GM04504 (cell line): ENCODE measurements at regions not wholly inside any gene's neighbourhood (a gene's known extent, or its start where the extent isn't known, plus 50 kb on each side); places are given as distances from the start of the nearest gene placed in this dataset.
"Not testable (repeated sequence)": the region's sequence is repeated elsewhere in the genome, so short reads cannot be mapped to it uniquely, and the experiment has no call there.

ENCODE experiments used
- DNase-seq: peaks from one replicate; pipeline ENCODE4 v3.0.0-alpha.2; 2012; ENCODE audit warnings: low read depth

GRCh38 chr5:121485999-121486398 is 365.7 kb upstream of the FTMT start:
- not testable (repeated sequence) for DNase-seq

DNA sequence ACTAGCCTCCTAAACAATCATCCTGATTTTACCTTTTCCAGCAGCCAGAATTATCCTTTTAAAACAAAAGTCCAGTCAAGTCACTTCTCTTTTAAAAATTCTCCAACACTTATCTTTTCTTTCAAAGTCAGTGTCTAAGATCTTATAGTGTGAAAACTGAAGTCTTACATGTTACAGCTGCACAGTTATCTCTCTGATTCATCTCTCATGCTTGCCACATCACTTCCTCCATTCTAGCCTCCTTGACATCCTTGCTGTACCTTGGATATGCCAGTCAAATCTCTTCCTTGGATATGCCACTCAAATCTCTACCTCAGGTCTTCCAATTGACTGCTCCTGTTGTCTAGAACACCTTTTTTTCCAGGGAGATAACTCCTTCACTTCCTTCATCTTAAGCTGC is 361.7 kb upstream of the FTMT start:
- no peak for DNase-seq

DNA sequence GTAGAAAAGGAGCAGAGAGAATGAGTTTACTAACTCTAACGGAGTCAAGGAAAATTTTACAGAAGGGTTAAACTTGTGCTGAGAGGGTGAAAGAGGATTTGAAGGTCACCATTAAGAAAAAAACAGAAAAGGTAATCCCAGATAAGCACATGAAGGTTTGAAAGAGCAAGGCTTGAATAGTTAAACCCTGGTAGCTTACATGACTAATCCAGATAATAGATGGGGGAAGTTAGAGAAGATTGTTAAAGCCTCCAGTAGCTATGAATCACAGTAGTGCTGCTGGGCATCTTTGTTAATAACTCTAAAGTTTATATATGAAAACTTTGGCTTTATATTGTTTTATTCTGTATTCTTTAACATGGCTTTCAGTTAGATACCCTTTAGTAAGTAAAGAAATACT is 354.5 kb upstream of the FTMT start:
- DNase-seq, result no peak

- DNase-seq, result no peak
Observed at GRCh38 chr5:121500310-121500709, 351.4 kb upstream of the FTMT start.

DNA sequence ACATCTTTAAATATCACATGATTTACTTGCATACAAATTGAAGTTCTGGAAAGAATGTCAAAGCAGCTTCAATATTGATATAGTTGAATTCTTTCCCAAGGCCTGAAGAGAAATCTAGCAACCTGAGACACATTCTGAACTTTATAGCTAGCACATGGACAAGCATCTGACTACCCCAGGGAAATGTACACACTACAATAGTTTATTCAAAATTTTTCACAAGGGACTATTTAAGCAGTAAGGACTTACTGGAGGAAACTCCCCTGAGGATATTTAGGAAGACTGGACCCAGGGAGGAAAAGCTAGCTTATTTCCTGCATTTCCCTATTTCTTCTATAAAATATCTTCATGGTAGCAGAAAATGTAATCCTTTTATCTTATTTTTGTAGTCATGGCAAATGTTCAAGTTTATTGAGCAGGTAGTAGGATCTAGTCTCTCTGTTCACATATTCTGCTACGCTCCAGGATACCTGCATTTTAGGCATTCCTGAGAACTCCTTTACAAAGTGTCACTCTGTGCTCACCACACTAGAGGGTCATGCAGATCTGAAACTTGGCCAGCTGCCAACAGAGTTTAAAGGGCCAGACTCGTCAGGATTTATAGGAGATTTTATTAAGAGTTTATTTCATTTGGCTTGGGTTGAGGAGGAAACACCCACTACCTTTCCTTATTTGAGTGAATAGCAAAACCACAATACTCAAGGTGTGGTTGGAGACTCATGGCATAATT is 348.4 kb upstream of the FTMT start:
- no peak for DNase-seq

DNA sequence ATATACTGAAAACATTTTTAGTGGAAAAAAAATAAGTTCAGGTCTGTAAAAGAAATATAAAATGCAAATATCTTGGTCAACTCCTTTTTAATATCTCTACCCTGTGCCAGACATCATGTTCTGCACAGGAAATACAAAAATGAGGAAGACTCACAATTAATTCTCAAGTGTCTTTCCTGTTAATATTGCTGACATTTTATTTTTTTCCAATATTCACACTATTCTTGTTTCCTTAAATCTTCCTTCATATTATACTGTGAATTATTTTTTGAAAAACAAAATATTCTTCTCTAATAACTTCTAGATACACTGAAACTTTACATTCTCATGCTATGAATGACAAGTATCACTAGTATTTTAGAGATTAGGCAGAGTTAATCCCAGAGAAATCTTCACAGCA is 334.7 kb upstream of the FTMT start:
- DNase-seq, result no peak

GRCh38 chr5:121525706-121526105 is 326.0 kb upstream of the FTMT start:
- no peak for DNase-seq

GRCh38 chr5:121526908-121527307 is 324.8 kb upstream of the FTMT start:
- DNase-seq, result no peak

DNA sequence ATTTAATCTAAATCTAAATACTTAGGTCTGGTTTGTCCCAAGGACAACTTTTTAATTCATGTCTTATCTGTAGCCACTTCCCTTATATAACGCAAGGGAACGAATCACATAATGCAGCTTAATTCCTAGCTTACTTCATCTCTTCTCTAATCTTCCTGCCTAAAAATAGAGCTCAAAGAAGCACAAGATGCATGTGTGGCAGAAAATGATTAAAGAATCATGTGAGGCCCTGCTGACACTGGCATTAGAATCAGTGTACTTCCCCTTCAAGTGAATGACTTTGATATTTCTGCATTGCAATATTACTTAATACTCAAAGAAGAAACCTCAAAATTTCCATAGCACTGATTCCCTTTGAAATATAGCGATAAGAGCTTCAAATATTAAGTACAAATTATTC is 317.9 kb upstream of the FTMT start:
- DNase-seq, result no peak

- no peak for DNase-seq
Observed at GRCh38 chr5:121550989-121551388, 300.7 kb upstream of the FTMT start.

DNA sequence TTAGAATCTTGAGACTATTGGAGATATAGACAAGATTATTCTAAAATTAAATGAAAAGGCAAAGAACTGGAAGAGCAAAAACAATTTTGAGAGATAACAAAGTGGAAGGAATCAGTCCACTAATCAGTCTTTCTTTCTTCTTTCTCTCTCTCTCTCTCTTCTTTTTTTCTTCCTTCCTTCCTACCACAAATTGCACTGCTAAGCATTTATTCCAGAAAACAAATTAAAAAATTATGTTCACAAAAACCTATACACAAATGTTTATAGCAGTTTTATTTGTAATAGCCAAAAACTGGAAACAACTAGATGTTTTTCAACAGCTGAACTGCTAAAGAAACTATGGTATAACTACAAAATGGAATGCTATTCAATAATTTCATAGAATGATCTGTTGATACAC is 291.9 kb upstream of the FTMT start:
- DNase-seq, result no peak

GRCh38 chr5:121572061-121572460 is 279.6 kb upstream of the FTMT start:
- no peak for DNase-seq

DNA sequence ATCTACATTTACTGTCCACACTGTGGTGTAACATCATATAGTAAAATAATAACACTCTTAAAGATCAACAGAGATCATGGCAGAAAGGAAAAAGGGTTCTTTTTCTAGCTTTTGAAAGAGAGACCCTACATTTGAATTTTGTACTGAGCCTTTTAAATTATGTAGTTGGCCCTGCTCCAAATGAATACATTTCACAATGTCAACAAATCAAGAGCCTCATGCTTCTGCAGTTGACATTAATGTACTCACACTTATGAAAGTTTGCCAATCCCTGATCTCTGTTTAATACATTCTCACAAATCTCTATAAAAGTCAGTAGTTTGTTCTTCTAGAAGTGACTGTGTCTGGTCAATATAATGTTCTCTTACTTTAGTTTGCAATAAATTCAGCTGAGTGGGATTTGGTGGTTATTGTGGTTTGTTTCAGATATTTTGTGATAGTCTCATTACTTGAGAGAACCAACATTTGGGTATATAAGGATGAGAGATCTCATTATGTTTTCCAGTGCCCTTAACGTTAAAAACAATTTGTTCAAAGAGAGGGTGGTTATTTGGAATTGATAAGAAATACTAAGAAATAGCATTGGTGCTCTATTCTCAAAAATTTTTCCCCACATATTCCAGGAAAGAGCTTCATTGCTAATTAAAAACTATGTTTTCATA is 277.8 kb upstream of the FTMT start:
- no peak for DNase-seq

GRCh38 chr5:121581588-121581987 is 270.1 kb upstream of the FTMT start:
- DNase-seq, result no peak

- no peak for DNase-seq
Observed at GRCh38 chr5:121596882-121597281, 254.8 kb upstream of the FTMT start.

- no peak for DNase-seq
Observed at GRCh38 chr5:121608826-121609225, 242.9 kb upstream of the FTMT start.

DNA sequence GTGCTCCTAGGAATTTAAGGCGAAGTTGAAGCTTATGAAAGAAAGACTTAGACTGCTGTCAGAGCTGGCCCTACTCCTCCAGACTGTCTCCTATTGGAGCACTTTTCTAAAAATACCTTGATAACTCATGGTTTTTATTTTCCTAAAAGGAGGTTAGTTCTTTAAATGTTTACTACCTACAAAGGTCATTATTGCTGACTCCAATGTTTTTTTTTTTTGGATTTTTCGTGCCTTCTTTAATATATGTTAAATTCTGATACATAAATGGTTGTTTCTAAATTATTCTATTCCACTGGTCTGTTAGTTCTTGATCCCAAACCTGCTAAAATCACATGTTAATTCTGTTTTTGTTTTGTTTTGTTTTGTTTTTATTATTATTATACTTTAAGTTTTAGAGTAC is 227.6 kb upstream of the FTMT start:
- DNase-seq, result no peak

- DNase-seq, result no peak
Observed at GRCh38 chr5:121628783-121629182, 222.9 kb upstream of the FTMT start.

DNA sequence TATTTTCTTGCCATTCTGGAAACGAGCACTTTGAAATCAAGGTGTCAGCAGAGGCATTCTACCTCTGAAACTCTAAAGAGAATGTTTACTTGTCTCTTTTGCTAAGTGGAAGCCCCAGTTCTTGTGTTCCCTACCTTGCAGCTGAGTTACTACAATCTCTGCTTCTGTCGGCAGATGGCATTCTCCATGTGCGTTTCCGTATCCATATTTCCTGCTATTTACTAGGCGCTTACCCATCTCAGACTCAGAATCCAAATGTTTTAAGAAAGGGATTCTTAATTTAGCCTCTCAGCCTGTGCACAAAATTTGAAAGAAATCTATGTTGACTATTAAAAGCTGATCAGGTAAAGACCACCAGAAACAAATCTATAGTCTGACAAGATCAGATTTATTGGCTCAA is 221.3 kb upstream of the FTMT start:
- DNase-seq, result no peak

DNA sequence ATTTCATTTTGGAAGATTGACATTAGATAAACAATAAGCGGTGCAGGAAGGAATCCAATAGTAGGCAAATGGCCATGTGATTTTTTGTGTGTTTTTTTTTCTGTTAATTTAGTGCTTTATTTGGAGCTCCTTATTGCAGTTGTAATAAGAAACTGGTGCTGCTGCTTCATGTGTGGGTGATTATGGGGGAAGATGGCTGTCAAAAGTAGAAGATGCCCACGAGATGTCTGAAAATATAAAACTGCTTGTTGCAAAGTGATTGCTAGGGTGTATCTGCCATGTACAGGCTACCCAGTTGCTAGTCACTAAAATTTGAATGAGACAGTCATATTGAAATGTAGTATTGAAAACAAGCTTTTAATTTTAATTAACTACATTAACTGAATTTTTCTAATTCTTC is 216.7 kb upstream of the FTMT start:
- no peak for DNase-seq

DNA sequence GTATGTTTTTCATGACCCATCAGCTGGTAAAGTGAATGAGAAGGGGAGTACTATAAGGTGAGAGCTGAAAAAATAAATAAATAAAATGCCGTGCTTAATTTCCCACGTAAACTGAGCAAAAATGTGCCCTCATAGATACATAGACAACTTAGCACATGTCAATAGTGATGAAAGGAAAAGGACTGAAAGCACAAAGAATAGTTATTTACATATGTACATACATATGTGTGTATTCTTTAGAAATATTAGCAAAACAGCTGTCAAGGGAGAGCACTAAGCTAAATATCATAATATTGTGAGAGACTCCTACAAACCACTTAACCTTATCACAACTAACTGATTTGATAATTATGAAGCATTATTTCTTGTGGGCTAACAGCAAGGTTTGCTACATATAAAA is 213.6 kb upstream of the FTMT start:
- DNase-seq, result no peak

GRCh38 chr5:121640298-121640697 is 211.4 kb upstream of the FTMT start:
- DNase-seq, result no peak

DNA sequence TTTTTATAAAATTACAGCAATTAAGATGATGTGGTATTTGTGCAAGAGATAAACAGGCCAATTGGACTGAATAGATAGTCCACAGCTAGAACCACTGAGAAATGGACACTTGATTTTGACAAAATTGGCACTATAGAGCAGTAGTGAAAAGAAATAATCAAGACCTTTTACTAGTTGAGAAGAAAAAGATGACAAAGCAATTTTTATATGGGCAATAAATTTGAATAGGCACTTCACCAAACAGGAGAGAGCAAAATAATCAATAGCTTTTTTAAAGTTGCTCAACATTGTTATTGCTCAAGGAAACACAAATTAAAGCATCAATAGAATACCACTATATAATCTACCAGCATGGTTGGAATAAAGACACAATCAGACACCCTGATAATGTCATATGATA is 193.5 kb upstream of the FTMT start:
- no peak for DNase-seq

DNA sequence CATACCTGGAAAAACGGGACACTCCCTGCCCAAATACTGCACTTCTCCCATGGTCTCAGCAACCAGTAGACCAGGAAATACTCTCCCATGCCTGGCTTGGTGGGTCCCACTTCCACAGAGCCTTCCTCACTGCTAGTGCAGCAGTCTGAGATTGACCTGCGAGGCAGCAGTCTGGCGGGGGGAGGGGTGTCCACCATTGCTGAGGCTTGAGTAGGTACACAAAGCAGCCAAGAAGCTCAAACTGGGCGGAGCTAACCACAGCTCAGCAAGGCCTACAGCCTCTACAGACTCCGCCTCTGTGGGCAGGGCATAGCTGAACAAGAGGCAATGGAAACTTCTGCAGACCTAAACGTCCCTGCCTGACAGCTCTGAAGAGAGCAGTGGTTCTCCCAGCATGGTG is 191.5 kb upstream of the FTMT start:
- no peak for DNase-seq
